ENCODE measurements at regions not wholly inside any gene's neighbourhood (a gene's known extent, or its start where the extent isn't known, plus 50 kb on each side); places are given as distances from the start of the nearest gene placed in this dataset.

DNA sequence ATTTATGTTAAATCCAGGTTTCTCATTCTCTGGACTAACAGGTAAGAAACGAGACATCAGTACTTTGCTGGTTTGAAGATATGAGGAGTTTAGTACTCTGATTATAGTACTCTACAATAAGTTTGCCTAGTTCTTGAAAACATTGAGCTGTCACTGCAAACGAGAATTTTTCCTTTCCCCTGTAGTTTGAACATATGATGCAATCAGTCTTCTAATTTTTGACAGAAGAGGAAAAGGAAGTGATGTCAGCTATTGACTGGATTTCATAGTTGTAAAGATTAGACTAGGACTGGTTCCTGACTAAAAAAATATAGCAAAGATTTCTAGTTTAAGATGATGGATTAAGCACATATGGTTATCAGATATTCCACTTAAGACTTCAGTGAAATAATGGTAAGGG, 461.9 kb downstream of the LRRIQ3 start:
- Histone ChIP-seq H3K27ac (no peak overlapping the region), H3K4me3 (no peak overlapping the region), H3K4me1 (no peaks in the 10 kb centered on the region), H3K36me3 (no peaks in the 10 kb centered on the region), H3K9me3 (peaks cover 0 to 5% (median 0%) of the 10 kb centered on the region in 4 donors), H3K27me3 (no peaks in the 10 kb centered on the region)
- no peak for DNase-seq
- WGBS, 5 donors: 40 to 51% (median 43%) methylated on average over 2 of the region's 2 CpGs
- TF ChIP-seq CTCF (IDR thresholded peaks at IDR 0.05) (no peak), POLR2AphosphoS5 (IDR thresholded peaks at IDR 0.05) (no peak), POLR2A (IDR thresholded peaks at IDR 0.05) (no peak), EP300 (IDR thresholded peaks at IDR 0.05) (no peak)
- intact Hi-C loops (cut with DNase I; ENCODE audit: low total_unique reads): no loop called here

GRCh38 chr1:73727036-73727435, 470.9 kb downstream of the LRRIQ3 start:
- no peaks in the 10 kb centered on the region for H3K36me3 ChIP-seq
- H3K9me3 ChIP-seq: no peaks in the 10 kb centered on the region
- no peaks in the 10 kb centered on the region for H3K27me3 ChIP-seq
- TF ChIP-seq EP300 (IDR thresholded peaks at IDR 0.05) (no peak), POLR2AphosphoS5 (IDR thresholded peaks at IDR 0.05) (no peak), CTCF (IDR thresholded peaks at IDR 0.05) (no peak), POLR2A (IDR thresholded peaks at IDR 0.05) (no peak)
- H3K27ac ChIP-seq: no peak overlapping the region
- intact Hi-C loops (cut with DNase I; ENCODE audit: low total_unique reads): no loop called here
- no peak overlapping the region for H3K4me3 ChIP-seq
- DNase-seq: no peak
- H3K4me1 ChIP-seq: no peaks in the 10 kb centered on the region

GRCh38 chr1:73722055-73722454, 475.9 kb downstream of the LRRIQ3 start:
- H3K27me3 ChIP-seq: no peaks in the 10 kb centered on the region
- H3K4me3 ChIP-seq: no peak overlapping the region
- H3K9me3 ChIP-seq: no peaks in the 10 kb centered on the region
- TF ChIP-seq POLR2AphosphoS5 (IDR thresholded peaks at IDR 0.05) (no peak), EP300 (IDR thresholded peaks at IDR 0.05) (no peak), POLR2A (IDR thresholded peaks at IDR 0.05) (no peak), CTCF (IDR thresholded peaks at IDR 0.05) (no peak)
- DNase-seq: no peak
- H3K36me3 ChIP-seq: no peaks in the 10 kb centered on the region
- 86 to 100% (median 92%) methylated on average over 1 of the region's 1 CpG for WGBS, 5 donors
- no peaks in the 10 kb centered on the region for H3K4me1 ChIP-seq
- H3K27ac ChIP-seq: no peak overlapping the region
- intact Hi-C loops (cut with DNase I; ENCODE audit: low total_unique reads): no loop called here

DNA sequence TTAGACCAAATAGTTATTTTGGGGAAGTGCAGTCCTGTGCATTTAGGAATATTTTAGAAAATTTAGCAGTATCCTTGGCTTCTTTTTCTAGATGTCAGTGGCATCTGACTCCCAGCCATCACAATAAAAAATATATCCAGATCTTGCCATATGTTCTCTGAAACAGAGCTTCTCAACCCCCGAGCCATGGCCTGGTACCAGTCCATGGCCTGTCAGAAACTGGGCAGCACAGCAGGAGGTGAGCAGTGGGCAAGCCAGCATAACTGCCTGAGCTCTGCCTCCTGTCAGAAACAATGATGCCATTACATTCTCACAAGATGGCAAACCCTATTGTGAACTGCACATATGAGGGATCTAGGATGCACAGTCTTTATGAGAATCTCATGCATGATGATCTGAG, 480.0 kb downstream of the LRRIQ3 start:
- Histone ChIP-seq H3K27ac (no peak overlapping the region), H3K9me3 (no peaks in the 10 kb centered on the region), H3K4me1 (no peaks in the 10 kb centered on the region), H3K36me3 (no peaks in the 10 kb centered on the region), H3K4me3 (no peak overlapping the region), H3K27me3 (no peaks in the 10 kb centered on the region)
- intact Hi-C loops (cut with DNase I; ENCODE audit: low total_unique reads): no loop called here
- TF ChIP-seq EP300 (IDR thresholded peaks at IDR 0.05): no peak
- TF ChIP-seq POLR2A (IDR thresholded peaks at IDR 0.05): no peak
- TF ChIP-seq POLR2AphosphoS5 (IDR thresholded peaks at IDR 0.05): no peak
- TF ChIP-seq CTCF (IDR thresholded peaks at IDR 0.05): no peak
- 61 to 90% (median 82%) methylated on average over 1 of the region's 1 CpG for WGBS, 5 donors
- no peak for DNase-seq
